Endodermal cell (in vitro differentiated cells): ENCODE measurements at regions not wholly inside any gene's neighbourhood (a gene's known extent, or its start where the extent isn't known, plus 50 kb on each side); places are given as distances from the start of the nearest gene placed in this dataset.

Experiments
- DNase-seq: peaks from one replicate; pipeline ENCODE4 v3.0.0-alpha.2; 2017
- H3K27ac ChIP-seq: 2 replicates; pipeline ENCODE4 v1.5.1; 2013; ENCODE audit warnings: mild to moderate bottlenecking, low read depth, low read length, moderate library complexity
- H3K27me3 ChIP-seq: 2 replicates; pipeline ENCODE4 v1.6.1; 2013; ENCODE audit warnings: mild to moderate bottlenecking, low read length, moderate library complexity; ENCODE audit not compliant: insufficient read depth, control insufficient read depth, poor library complexity, severe bottlenecking
- H3K36me3 ChIP-seq: 2 replicates; pipeline ENCODE4 v1.7.0; 2013; ENCODE audit warnings: mild to moderate bottlenecking, low read length, moderate library complexity; ENCODE audit not compliant: control insufficient read depth, insufficient read depth
- H3K4me1 ChIP-seq: one replicate; pipeline ENCODE4 v1.7.0; 2013; ENCODE audit warnings: low read length; ENCODE audit not compliant: control insufficient read depth, insufficient read depth
- H3K4me3 ChIP-seq: 2 replicates; pipeline ENCODE4 v1.5.1; 2013; ENCODE audit warnings: mild to moderate bottlenecking, low read length, moderate library complexity
- H3K9ac ChIP-seq: 2 replicates; pipeline ENCODE4 v1.6.1; 2013; ENCODE audit warnings: mild to moderate bottlenecking, low read length, moderate library complexity; ENCODE audit not compliant: poor library complexity, severe bottlenecking; ENCODE audit errors: extremely low read depth
- H3K9me3 ChIP-seq: 2 replicates; pipeline ENCODE4 v1.6.1; 2013; ENCODE audit warnings: mild to moderate bottlenecking, low read length, moderate library complexity; ENCODE audit not compliant: control insufficient read depth
- H3K27ac Mint-ChIP-seq: 2 replicates; pipeline ENCODE4 v1.8.0; 2020; ENCODE audit warnings: mixed read lengths
- H3K27me3 Mint-ChIP-seq: 2 replicates; pipeline ENCODE4 v1.8.0; 2021; ENCODE audit warnings: mild to moderate bottlenecking, mixed read lengths; ENCODE audit not compliant: insufficient read depth
- H3K36me3 Mint-ChIP-seq: 2 replicates; pipeline ENCODE4 v1.8.0; 2020; ENCODE audit warnings: low read depth, mixed read lengths
- H3K4me1 Mint-ChIP-seq: 2 replicates; pipeline ENCODE4 v1.8.0; 2020; ENCODE audit warnings: mixed read lengths
- H3K4me3 Mint-ChIP-seq: 2 replicates; pipeline ENCODE4 v1.8.0; 2020; ENCODE audit warnings: mild to moderate bottlenecking, moderate library complexity, mixed read lengths
- H3K9me3 Mint-ChIP-seq: 2 replicates; pipeline ENCODE4 v1.8.0; 2020; ENCODE audit warnings: mild to moderate bottlenecking, mixed read lengths
- WGBS, 2 experiments: methylation state at CpG; one replicate each; pipeline versions ENCODE4 v1.1.5 to v1.1.7; 2013; ENCODE audit warnings: missing lambda C conversion rate in 2 of 2, mixed read lengths in 1 of 2; ENCODE audit not compliant: insufficient coverage in 1 of 2, insufficient read length in 1 of 2; 5-methylcytosine and 5-hydroxymethylcytosine counted together
- TF ChIP-seq, protein P1 (sequence below): fragments of 200-600 bp; sonication (generic); conservative IDR thresholded peaks from 2 replicates; pipeline ENCODE4 v1.5.0; 2021; ENCODE audit warnings: antibody characterized with exemption, mild to moderate bottlenecking

DNA sequence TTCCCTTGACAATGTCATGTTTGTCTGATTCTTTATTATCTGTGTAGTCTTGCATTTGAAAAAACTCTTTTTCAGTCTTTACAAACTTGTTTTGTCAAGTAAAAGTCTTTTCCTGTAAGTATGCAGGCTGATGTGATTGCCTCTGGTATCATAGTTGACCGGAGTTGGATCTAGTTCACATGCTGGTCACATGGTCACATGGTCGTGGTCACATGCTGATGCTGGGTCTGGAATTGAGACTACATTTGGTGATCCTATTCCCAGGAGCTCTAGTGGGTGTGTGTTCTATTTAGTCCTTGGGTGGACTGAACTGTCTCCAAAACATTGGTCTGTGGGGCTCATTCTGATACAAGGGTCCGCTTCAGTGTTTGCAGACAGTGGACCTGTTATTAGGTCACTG lies 1798.8 kb upstream of the PRR20A start:
- Histone ChIP-seq H3K4me1 (no peaks in the 10 kb centered on the region), H3K9ac (no peak overlapping the region), H3K27ac (no peak overlapping the region), H3K4me3 (no peak overlapping the region), H3K27me3 (no peaks in the 10 kb centered on the region), H3K9me3 (no peaks in the 10 kb centered on the region), H3K36me3 (no peaks in the 10 kb centered on the region)
- Mint-ChIP-seq H3K36me3 (no peaks in the 10 kb centered on the region), H3K4me3 (no peak overlapping the region), H3K27ac (no peak overlapping the region), H3K27me3 (peaks cover 1% of the 10 kb centered on the region), H3K9me3 (no peaks in the 10 kb centered on the region), H3K4me1 (peaks cover 6% of the 10 kb centered on the region)
- TF ChIP-seq, protein P1, sequence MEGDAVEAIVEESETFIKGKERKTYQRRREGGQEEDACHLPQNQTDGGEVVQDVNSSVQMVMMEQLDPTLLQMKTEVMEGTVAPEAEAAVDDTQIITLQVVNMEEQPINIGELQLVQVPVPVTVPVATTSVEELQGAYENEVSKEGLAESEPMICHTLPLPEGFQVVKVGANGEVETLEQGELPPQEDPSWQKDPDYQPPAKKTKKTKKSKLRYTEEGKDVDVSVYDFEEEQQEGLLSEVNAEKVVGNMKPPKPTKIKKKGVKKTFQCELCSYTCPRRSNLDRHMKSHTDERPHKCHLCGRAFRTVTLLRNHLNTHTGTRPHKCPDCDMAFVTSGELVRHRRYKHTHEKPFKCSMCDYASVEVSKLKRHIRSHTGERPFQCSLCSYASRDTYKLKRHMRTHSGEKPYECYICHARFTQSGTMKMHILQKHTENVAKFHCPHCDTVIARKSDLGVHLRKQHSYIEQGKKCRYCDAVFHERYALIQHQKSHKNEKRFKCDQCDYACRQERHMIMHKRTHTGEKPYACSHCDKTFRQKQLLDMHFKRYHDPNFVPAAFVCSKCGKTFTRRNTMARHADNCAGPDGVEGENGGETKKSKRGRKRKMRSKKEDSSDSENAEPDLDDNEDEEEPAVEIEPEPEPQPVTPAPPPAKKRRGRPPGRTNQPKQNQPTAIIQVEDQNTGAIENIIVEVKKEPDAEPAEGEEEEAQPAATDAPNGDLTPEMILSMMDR, result no peak
- DNase-seq, result no peak
- 88 to 100% methylated on average over 1 to 3 of the region's 3 CpGs for WGBS, 2 experiments

DNA sequence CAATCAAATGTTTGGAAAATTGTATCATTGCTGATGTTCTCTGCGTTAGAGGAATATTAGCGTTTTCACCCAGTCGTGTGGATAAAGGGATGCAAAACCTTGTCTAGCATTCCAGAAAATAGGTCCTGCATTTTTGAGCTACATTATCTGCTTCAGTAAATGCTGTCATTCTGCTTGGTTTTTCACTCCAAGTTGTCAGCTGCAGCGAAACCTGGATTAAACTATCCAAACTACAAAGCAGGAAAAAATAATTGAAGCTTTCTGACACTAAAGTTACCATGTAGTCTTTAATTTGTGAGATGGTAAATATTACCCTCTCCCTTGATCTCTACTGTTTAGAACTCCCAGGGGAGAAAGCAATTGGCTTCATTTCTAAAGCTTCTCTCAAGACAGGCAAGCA lies 1795.5 kb upstream of the PRR20A start:
- 91 to 94% methylated on average over 4 of the region's 4 CpGs for WGBS, 2 experiments
- DNase-seq, result no peak
- Histone ChIP-seq H3K9me3 (peaks cover 4% of the 10 kb centered on the region), H3K4me3 (no peak overlapping the region), H3K9ac (no peak overlapping the region), H3K36me3 (no peaks in the 10 kb centered on the region), H3K4me1 (no peaks in the 10 kb centered on the region), H3K27me3 (no peaks in the 10 kb centered on the region), H3K27ac (no peak overlapping the region)
- Mint-ChIP-seq H3K4me3 (no peak overlapping the region), H3K36me3 (no peaks in the 10 kb centered on the region), H3K27me3 (peaks cover 1% of the 10 kb centered on the region), H3K27ac (no peak overlapping the region), H3K9me3 (no peaks in the 10 kb centered on the region), H3K4me1 (peaks cover 6% of the 10 kb centered on the region)
- TF ChIP-seq, protein P1, result no peak

DNA sequence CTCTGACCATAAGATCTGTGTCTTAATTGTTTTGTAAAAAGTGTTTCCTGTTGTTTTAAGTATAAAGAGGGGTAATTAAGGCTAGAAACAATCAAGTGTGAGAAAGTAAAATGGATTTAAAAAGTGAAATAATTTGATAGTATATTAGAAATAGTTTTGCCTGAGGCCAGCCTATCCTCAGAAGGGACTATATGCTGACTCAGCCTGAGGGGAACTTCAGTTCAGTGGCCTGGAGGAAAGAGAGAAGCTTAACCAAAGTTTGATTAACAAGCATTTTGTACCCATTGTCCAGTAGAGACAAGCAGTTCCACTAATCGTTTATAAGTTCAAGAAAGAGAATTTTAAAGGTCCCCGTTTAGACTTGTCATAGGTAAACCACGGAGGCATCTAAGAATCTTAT lies 1793.2 kb upstream of the PRR20A start:
- Histone ChIP-seq H3K27me3 (no peaks in the 10 kb centered on the region), H3K9me3 (peaks cover 4% of the 10 kb centered on the region), H3K9ac (no peak overlapping the region), H3K4me3 (no peak overlapping the region), H3K36me3 (no peaks in the 10 kb centered on the region), H3K4me1 (no peaks in the 10 kb centered on the region), H3K27ac (no peak overlapping the region)
- Mint-ChIP-seq H3K4me3 (no peak overlapping the region), H3K9me3 (no peaks in the 10 kb centered on the region), H3K36me3 (no peaks in the 10 kb centered on the region), H3K27ac (no peak overlapping the region), H3K27me3 (peaks cover 1% of the 10 kb centered on the region), H3K4me1 (peaks cover 6% of the 10 kb centered on the region)
- no peak for DNase-seq
- WGBS, 2 experiments, result 90 to 100% methylated on average over 2 to 3 of the region's 3 CpGs
- TF ChIP-seq, protein P1, result no peak
